ENCODE measurements at regions not wholly inside any gene's neighbourhood (a gene's known extent, or its start where the extent isn't known, plus 50 kb on each side); places are given as distances from the start of the nearest gene placed in this dataset.

- no peak for DNase-seq
Measured at GRCh38 chr7:86970986-86971385, 88.5 kb downstream of the ELAPOR2 start.

GRCh38 chr7:86970547-86970946 is 88.9 kb downstream of the ELAPOR2 start:
- DNase-seq = no peak

GRCh38 chr7:86969865-86970264 is 89.6 kb downstream of the ELAPOR2 start:
- no peak for DNase-seq

- peak; percentile 67 for DNase-seq
Measured at GRCh38 chr7:86968618-86969017, 90.8 kb downstream of the ELAPOR2 start.

- no peak for DNase-seq
Measured at GRCh38 chr7:86966916-86967315, 92.5 kb downstream of the ELAPOR2 start.

GRCh38 chr7:86965727-86966120 is 93.7 kb downstream of the ELAPOR2 start:
- no peak for DNase-seq

- DNase-seq = no peak
Measured at GRCh38 chr7:86964973-86965726, 94.3 kb downstream of the ELAPOR2 start.

GRCh38 chr7:86963599-86964230 is 95.7 kb downstream of the ELAPOR2 start:
- no peak for DNase-seq

- no peak for DNase-seq
Measured at GRCh38 chr7:86962623-86963022, 96.8 kb downstream of the ELAPOR2 start.

GRCh38 chr7:86961686-86962085 is 97.8 kb downstream of the ELAPOR2 start:
- no peak for DNase-seq

GRCh38 chr7:86958380-86958779 is 101.1 kb downstream of the ELAPOR2 start:
- peak; percentile 76 for DNase-seq

- DNase-seq = no peak
Measured at GRCh38 chr7:86956567-86956966, 102.9 kb downstream of the ELAPOR2 start.

- DNase-seq = no peak
Measured at GRCh38 chr7:86955895-86956503, 103.5 kb downstream of the ELAPOR2 start.

- no peak for DNase-seq
Measured at GRCh38 chr7:86954971-86955370, 104.5 kb downstream of the ELAPOR2 start.

- peak; percentile 26 for DNase-seq
Measured at GRCh38 chr7:86953653-86954336, 105.7 kb downstream of the ELAPOR2 start.

GRCh38 chr7:86953219-86953618 is 106.2 kb downstream of the ELAPOR2 start:
- peak; percentile 61 for DNase-seq

GRCh38 chr7:86951895-86952294 is 107.6 kb downstream of the ELAPOR2 start:
- DNase-seq = no peak

- DNase-seq = no peak
Measured at GRCh38 chr7:86950944-86951343, 108.5 kb downstream of the ELAPOR2 start.

GRCh38 chr7:86950360-86950759 is 109.1 kb downstream of the ELAPOR2 start:
- no peak for DNase-seq

GRCh38 chr7:86949779-86950260 is 109.6 kb downstream of the ELAPOR2 start:
- DNase-seq = no peak

GRCh38 chr7:86949052-86949778 is 110.2 kb downstream of the ELAPOR2 start:
- DNase-seq = no peak

GRCh38 chr7:86947929-86948328 is 111.5 kb downstream of the ELAPOR2 start:
- DNase-seq = no peak

GRCh38 chr7:86943447-86943846 is 116.0 kb downstream of the ELAPOR2 start:
- DNase-seq = no peak

Measured in DMS53 (cell line).